NCI-H82 treated with DMSO at 0.1 percent for 48 hours (cell line): ENCODE measurements at regions not wholly inside any gene's neighbourhood (a gene's known extent, or its start where the extent isn't known, plus 50 kb on each side); places are given as distances from the start of the nearest gene placed in this dataset.

ENCODE experiments used
- DNase-seq: peaks from one replicate; lab custom pipeline; 2025; ENCODE audit not compliant: unreplicated experiment; lab: John Stamatoyannopoulos, UW

- peak; percentile 9 for DNase-seq
Observed at GRCh38 chr1:229991104-229991513, 75.9 kb upstream of the GALNT2 start.

- DNase-seq: no peak
Observed at GRCh38 chr1:229991724-229992333, 75.2 kb upstream of the GALNT2 start.

GRCh38 chr1:229993060-229993459 lies 74.0 kb upstream of the GALNT2 start:
- DNase-seq: no peak

DNA sequence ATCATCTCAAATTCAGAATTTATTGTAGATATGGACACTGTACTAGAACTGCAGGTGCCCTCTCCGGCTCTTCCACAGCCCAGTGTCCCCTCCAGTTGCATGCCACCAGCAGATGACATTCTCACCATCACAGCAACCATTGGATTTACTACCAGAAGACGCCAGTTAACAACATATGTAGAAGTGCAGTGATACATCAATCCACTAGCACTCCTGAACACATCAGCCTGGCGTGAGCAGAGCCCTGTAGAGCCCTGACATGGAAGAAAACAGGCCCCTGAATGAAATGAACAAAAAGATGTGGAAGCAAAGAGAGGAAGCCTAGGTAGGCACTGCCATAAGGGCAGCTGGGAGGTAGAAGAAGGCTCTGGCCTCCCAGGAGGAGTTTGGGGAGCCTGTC lies 73.1 kb upstream of the GALNT2 start:
- no peak for DNase-seq

DNA sequence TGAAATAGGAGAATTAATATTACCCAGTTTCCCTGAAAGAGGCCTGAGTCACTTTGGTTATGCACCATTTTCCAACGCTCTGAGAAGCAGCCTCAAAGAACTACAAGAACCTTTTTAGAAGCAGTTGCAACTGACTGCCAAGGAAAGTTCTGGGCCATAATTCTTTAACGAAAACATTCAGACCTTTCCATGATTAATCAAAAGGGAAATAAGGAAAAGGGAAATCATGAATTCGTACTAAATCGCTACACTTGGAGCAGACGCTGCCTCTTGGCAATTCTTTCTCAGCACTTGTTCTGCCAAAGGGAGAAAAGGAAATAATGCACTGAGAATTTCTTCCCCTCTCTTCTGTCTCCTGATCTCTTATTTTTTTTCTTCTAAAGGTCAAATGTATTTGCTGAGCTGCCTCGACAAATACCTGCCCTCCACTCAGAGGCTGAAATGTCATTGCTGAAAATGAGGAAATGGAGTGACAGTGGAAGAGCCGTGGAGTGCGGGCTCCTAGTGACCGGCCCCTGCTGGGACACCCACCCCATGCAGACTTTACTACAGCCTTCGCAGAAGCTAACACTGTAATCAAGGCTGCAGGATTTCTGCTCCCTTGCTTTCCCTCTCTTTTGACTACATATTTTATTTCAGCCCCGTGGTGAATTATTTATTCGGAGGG lies 67.9 kb upstream of the GALNT2 start:
- no peak for DNase-seq

- DNase-seq: no peak
Observed at GRCh38 chr1:230000493-230001184, 66.4 kb upstream of the GALNT2 start.

GRCh38 chr1:230002164-230002803 lies 64.8 kb upstream of the GALNT2 start:
- no peak for DNase-seq

DNA sequence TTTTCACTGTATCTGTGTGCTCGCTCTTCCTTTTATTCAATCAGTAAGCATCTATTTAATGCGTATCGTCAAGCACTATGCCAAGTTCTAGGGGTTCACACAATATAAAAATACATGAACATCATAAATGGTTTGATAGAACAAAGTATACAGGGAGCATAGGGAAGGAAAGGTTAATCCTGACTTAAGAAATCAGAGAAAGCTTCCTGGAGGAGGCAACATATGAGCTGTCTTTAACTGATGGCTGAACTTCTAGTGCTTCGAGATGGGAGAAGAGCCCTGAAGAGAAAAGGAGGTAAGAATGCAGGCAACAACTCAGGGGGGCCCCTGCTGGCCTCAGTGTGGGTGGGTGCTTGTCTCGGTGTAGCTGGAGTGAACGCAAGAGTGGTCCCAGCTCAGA lies 63.6 kb upstream of the GALNT2 start:
- no peak for DNase-seq

DNA sequence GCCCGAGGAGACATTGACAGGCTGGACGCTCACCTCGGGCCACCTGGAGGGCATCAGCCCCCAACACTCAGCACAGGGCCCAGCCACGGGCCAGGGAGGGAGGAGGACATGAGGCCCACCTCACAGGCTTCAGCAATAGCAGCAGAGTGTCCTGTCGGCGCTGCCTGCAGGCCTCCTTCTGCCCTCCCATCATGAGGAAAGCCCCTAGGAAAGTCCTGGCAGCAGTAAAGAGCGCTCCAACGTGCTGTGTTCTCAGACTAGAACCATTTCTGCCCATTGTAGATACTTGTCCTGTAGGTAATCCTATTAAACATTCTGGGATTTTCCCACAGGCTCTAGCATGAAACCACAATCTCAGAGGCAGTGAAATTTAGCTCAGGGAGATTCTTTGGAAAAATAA lies 62.0 kb upstream of the GALNT2 start:
- DNase-seq: peak; percentile 19

DNA sequence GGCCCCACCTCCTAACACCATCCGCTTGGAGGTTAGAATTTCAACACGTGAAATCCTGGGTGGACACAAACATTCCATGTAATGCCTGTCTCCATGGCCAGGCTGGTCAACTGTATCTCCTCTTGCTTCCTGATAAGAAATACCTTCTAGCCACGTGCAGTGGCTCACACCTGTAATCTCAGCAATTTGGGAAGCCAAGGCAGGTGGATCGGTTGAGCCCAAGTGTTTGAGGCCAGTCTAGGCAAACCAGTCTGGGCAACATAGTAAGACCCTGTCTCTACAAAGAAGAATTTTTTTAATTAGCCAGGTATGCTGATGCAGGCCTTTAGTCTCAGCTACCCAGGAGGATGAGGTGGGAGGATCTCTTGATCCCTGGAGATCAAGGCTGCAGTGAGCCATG lies 58.3 kb upstream of the GALNT2 start:
- no peak for DNase-seq

- no peak for DNase-seq
Observed at GRCh38 chr1:230009611-230010313, 57.3 kb upstream of the GALNT2 start.

GRCh38 chr1:230010603-230011332 lies 56.3 kb upstream of the GALNT2 start:
- no peak for DNase-seq

GRCh38 chr1:230011333-230012092 lies 55.5 kb upstream of the GALNT2 start:
- DNase-seq: no peak

- no peak for DNase-seq
Observed at GRCh38 chr1:230012093-230012393, 55.0 kb upstream of the GALNT2 start.

GRCh38 chr1:230012741-230013140 lies 54.3 kb upstream of the GALNT2 start:
- DNase-seq: no peak

GRCh38 chr1:230016159-230016558 lies 50.9 kb upstream of the GALNT2 start:
- no peak for DNase-seq
